Upper lobe of right lung (tissue), 1 donor: ENCODE measurements at regions not wholly inside any gene's neighbourhood (a gene's known extent, or its start where the extent isn't known, plus 50 kb on each side); places are given as distances from the start of the nearest gene placed in this dataset.
"Not testable (repeated sequence)": the region's sequence is repeated elsewhere in the genome, so short reads cannot be mapped to it uniquely, and the experiment has no call there.

Experiments used
- ATAC-seq: fragments of 200-7000 bp; cut with Tn5 transposase; one replicate; pipeline ENCODE4 v1.9.1; 2020; ENCODE audit warnings: mild to moderate bottlenecking, moderate library complexity
- DNase-seq: peaks from one replicate; pipeline ENCODE4 v3.0.0-alpha.2; 2020
- H3K27ac ChIP-seq: fragments of 200-600 bp; one replicate; pipeline ENCODE4 v1.8.0; 2022
- H3K27me3 ChIP-seq: fragments of 200-600 bp; one replicate; pipeline ENCODE4 v1.8.0; 2022; ENCODE audit warnings: mild to moderate bottlenecking
- H3K36me3 ChIP-seq: fragments of 200-600 bp; one replicate; pipeline ENCODE4 v1.8.0; 2022
- H3K4me1 ChIP-seq: fragments of 200-600 bp; one replicate; pipeline ENCODE4 v1.8.0; 2022
- H3K4me3 ChIP-seq: fragments of 200-600 bp; one replicate; pipeline ENCODE4 v1.8.0; 2022; ENCODE audit warnings: mild to moderate bottlenecking
- H3K9me3 ChIP-seq: fragments of 200-600 bp; one replicate; pipeline ENCODE4 v1.8.0; 2022
- intact Hi-C: fragments of 100-400 bp; cut with DNase I; formaldehyde crosslinking; loops from one replicate; pipeline ENCODE4 v1.11.0; 2022
- TF ChIP-seq, protein P1 (sequence below): fragments of 200-600 bp; IDR thresholded peaks from one replicate; pipeline ENCODE4 v1.8.0; 2022; ENCODE audit warnings: antibody characterized with exemption
- donor health status: DM: no; HTN: yes; CAD: no; lungs with severe emphysema.

DNA sequence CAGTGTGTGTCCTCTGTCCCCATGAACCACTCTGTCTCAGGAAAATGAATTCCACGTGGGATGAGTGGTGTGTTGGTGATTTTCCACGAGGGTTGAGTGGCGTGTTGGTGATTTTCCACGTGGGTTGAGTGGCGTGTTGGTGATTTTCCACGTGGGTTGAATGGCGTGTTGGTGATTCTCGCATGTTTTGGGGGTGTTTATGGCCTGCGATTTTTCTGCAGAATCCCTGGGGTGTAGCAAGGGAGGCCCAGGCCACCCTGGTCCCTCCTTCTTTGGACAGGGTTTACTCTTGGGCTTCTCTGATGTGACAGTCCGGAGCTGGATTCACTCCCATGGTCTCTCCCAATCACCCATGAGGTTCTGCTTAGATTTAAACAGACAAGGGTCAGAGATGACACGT is 90.6 kb upstream of the FRMD1 start:
- no peak overlapping the region for H3K27ac ChIP-seq
- DNase-seq (no peak), ATAC-seq (no peak)
- H3K27me3 ChIP-seq = no peaks in the 10 kb centered on the region
- intact Hi-C loops = no loop called here
- H3K36me3 ChIP-seq = no peaks in the 10 kb centered on the region
- H3K4me3 ChIP-seq = no peak overlapping the region
- no peaks in the 10 kb centered on the region for H3K9me3 ChIP-seq
- H3K4me1 ChIP-seq = no peaks in the 10 kb centered on the region
- TF ChIP-seq, protein P1, sequence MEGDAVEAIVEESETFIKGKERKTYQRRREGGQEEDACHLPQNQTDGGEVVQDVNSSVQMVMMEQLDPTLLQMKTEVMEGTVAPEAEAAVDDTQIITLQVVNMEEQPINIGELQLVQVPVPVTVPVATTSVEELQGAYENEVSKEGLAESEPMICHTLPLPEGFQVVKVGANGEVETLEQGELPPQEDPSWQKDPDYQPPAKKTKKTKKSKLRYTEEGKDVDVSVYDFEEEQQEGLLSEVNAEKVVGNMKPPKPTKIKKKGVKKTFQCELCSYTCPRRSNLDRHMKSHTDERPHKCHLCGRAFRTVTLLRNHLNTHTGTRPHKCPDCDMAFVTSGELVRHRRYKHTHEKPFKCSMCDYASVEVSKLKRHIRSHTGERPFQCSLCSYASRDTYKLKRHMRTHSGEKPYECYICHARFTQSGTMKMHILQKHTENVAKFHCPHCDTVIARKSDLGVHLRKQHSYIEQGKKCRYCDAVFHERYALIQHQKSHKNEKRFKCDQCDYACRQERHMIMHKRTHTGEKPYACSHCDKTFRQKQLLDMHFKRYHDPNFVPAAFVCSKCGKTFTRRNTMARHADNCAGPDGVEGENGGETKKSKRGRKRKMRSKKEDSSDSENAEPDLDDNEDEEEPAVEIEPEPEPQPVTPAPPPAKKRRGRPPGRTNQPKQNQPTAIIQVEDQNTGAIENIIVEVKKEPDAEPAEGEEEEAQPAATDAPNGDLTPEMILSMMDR = no peak

DNA sequence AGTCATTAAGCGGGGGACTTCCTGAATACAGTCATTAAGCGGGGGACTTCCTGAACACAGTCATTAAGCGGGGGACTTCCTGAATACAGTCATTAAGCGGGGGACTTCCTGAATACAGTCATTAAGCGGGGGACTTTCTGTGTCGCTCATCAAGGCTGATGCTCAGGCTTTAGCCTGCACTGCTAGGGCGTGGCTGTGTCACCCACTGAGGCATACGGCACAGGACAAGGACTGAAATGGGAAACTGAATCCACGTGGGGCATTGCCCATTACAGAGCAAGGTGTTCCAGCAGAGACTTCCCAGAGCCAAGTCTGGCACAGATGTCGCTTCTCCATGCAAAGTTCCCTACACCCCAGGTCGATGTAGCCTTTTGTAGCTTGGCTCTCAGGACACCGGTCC is 89.9 kb upstream of the FRMD1 start:
- H3K9me3 ChIP-seq, H3K4me1 ChIP-seq, H3K27me3 ChIP-seq, DNase-seq, H3K4me3 ChIP-seq, ATAC-seq, H3K27ac ChIP-seq, intact Hi-C loops, H3K36me3 ChIP-seq: not testable (repeated sequence)

DNA sequence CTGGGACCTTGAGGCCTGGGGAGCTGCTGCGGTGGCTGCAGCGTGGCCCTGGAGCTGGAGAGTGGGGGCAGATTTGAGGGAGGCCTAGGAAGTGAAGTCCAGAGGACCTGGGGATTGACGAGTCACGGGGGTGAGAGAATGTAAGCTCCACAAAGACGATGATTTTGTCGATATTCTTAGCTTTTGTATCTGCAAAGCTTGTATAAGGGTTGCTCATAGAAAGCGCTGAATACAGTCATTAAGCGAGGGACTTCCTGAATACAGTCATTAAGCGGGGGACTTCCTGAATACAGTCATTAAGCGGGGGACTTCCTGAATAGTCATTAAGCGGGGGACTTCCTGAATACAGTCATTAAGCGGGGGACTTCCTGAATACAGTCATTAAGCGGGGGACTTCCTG is 89.3 kb upstream of the FRMD1 start:
- H3K36me3 ChIP-seq, DNase-seq, intact Hi-C loops: not testable (repeated sequence)

DNA sequence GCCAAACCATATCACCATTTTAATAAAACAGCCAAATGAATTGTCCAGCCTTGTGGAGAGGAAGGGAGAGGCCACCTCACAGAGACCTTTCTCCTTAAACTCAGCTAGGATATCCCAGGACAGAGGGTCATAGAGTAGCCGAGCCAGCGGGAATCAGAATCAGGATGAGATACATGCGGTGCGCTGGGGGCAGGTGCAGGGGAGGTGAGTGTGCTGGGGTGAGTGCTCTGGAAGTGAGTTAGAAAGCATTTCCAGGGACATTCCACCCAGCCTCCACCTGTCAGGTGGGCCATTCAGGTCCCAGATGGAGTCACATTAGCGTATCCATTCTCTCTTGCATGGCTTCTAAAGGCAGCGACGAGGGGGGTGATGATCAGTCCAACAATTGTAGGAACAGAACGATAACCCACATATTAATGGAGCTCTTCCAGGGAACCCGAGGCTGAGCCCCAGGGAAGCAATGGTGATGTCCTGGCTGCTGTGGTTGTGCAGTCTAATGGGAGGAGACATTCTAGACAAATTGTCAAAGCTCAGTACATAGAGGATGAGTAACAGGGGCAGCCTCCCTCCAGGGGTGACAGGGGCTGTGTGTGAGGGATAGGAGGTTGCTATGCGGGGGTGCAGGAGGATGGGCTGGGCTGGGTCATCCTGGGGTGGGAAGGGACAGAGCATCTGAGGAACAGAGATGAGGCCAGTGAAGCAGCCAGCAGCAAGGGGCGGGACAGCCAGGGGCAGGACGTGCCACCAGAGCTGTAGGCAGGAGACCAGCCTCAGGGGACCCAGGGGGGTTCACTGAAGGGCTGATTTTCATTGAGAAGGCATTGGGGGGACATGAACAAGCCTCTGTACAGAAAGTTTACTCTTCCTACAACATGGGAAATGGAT is 88.7 kb upstream of the FRMD1 start:
- ATAC-seq (no peak), DNase-seq (no peak)
- H3K27me3 ChIP-seq = no peaks in the 10 kb centered on the region
- H3K4me1 ChIP-seq = no peaks in the 10 kb centered on the region
- intact Hi-C loops = no loop called here
- H3K36me3 ChIP-seq = no peaks in the 10 kb centered on the region
- H3K9me3 ChIP-seq = no peaks in the 10 kb centered on the region
- no peak overlapping the region for H3K4me3 ChIP-seq
- H3K27ac ChIP-seq = no peak overlapping the region
- TF ChIP-seq, protein P1 = no peak

More for the DNA sequence above, 89.3 kb upstream of the FRMD1 start:
- not testable (repeated sequence) for H3K27me3 ChIP-seq, H3K4me3 ChIP-seq, H3K9me3 ChIP-seq, H3K27ac ChIP-seq, H3K4me1 ChIP-seq, ATAC-seq

DNA sequence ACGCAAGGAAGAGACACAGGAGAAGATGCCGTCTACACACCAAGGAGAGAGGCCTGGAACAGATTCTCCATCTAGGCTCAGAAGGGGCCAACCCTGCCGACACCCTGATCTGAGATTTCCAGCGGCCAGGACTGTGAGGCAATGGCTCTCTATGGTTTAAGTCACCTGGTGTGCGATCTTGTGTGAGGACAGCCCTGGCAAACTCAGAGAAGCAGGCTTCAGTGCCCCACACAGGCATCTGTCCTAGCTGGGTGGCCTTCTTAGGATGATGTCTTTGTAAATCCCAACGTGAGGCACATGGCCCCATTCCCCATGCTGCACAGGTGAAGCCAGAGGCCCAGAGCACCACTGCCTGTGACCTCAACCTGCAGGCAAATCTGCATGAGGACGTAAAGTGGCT is 87.6 kb upstream of the FRMD1 start:
- Histone ChIP-seq H3K4me1 (no peaks in the 10 kb centered on the region), H3K27ac (no peak overlapping the region), H3K9me3 (no peaks in the 10 kb centered on the region), H3K36me3 (no peaks in the 10 kb centered on the region), H3K4me3 (no peak overlapping the region), H3K27me3 (no peaks in the 10 kb centered on the region)
- TF ChIP-seq, protein P1 = no peak
- ATAC-seq (no peak), DNase-seq (no peak)
- intact Hi-C loops = no loop called here

DNA sequence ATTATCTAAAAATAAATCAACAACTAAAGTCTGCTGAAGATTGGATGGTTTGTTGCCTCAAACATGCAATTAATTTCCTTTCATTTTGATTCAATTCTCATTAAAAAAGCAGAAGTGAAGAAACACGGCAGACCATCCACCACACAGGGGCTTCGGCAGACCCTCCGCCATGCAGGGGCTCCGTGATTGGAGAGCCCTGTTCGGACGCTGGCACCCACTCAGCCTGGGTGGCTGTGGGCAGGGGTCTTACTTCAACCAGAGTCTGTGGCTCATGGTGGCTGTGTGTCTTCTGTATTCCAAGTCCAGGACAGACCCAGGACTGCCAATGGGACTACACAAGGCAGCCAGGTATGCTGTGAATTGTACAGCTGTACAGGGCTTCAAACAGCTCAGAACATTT is 86.9 kb upstream of the FRMD1 start:
- ATAC-seq = no peak
- no peaks in the 10 kb centered on the region for H3K9me3 ChIP-seq
- no peaks in the 10 kb centered on the region for H3K27me3 ChIP-seq
- intact Hi-C loops = no loop called here
- TF ChIP-seq, protein P1 = no peak
- no peak for DNase-seq
- no peaks in the 10 kb centered on the region for H3K36me3 ChIP-seq
- H3K27ac ChIP-seq = no peak overlapping the region
- H3K4me3 ChIP-seq = no peak overlapping the region
- no peaks in the 10 kb centered on the region for H3K4me1 ChIP-seq
